ENCODE measurements at regions not wholly inside any gene's neighbourhood (a gene's known extent, or its start where the extent isn't known, plus 50 kb on each side); places are given as distances from the start of the nearest gene placed in this dataset.

DNA sequence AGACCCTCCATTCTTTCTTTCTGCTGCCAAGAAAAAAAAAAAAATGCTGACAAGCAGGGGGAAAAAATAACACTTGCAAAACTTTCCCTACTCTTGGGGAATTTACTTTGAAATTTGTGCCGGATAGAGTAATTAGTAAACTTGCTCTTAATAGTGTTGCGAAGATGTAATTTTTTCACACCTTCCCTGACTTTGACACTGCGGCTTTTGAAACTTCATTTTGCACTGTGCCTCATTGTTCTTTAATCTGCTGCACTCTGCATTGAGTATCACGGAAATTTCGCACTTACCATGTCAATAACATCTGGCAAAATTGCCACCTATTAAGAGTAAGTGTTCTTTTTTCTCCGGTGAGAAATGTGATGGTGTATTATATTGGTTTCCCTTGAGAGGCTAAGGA, 596.1 kb downstream of the VRK1 start:
- DNase-seq, result no peak

DNA sequence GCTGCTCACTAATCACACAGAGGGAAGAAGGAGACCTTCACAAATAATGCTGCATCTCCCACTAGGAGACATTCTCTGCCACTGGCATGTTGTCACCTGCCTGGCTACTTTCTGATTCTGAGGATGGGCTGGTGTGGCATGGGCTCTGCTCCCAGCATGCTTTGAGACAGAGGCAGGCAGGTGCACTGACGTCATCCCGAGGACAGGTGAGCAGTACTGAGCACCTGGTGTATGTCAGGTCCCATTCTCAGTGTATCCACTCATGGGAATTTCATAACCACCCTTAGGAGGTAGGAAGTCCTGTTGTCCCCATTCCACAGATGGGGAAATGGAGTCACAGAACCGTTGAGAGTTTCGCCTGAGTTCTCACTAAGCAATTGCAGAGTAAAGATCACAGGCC, 597.9 kb downstream of the VRK1 start:
- no peak for DNase-seq

DNA sequence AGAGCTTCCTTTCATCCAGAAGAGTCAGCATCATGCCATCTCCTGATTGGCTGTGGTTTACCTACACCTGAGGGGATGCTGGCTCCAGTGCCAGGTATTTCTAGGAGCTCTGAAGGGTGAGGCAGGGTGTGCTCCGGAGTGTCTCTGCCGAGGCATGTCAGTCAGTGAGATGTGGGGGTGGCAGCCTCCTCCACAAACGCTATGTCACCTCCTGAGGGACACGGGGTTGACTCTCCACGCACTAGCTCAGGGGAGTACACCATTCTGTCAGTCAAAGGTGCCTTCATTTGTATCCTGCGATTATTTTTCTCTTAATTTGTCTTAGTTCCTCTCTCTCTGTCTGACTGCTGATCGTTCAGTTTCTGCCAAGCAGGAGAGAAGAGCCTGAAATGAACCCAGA, 604.5 kb downstream of the VRK1 start:
- DNase-seq, result no peak

DNA sequence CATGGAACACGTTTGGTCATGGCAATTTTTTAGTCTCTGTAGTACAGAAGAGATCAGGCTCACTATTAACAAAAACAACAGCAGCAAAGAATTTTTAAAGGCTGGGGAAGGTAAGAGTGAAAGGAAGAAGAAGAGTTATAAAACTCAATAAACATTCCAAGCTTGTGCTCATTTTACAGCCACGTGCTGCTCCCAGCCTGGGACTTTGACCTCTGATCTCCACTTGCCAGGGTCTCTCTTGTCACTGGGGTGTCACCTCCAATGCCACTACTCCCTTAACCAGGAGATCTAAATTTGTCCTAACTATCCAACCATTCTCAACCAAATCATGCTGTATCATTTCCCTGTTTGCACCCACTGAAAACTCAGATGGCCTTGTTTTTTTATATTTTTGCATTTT, 605.1 kb downstream of the VRK1 start:
- no peak for DNase-seq

DNA sequence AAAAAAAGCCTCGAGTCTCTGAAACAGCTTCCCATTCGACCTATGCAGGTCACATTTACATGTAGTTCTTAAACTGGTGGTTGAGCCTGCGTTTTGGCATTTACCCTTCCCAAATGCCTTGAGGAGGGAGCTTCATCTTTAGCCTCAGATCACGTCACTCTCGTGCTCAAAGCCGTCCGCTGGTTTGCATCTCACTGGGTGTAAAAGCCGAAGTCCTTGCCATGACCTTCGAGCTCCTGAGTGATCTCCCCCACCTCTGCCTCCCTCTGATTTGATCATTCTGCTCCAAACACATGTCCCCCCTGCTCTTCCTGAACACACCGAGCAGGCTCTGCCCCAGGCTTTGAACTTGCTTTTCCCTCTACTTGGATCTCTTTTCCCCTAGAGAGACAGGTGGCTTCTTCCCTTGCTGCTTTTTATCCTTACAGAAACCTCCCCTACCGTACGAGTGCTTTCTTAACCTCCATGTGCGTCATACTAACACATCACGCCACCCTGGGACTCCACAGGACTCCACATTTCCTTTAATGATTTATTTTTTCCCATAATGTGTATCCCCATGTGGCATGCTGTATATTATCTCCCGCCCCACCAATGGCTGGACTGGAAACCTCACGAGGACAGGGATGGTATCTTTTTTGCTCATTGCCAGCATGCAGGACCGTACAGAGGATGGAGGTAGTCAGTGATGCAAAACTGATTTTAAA, 610.7 kb downstream of the VRK1 start:
- no peak for DNase-seq

DNA sequence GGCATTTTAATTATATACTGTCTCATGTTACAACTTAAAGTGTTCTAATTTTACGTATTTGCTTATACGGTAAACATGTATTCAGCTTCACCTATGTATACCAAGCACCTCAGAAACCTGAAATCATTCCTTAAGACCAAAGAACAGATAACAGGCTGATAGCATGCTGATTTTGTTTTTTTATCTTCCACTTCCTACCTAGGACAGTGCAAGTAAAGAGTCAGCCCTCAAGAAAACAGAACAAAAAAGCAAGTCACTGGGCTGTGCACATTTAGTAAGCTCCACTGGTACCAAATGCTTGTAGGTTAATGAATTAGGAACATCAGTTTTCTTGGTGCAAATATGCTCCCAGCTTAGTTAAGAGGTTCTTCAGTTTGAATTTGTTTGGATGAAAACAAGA, 611.3 kb downstream of the VRK1 start:
- DNase-seq, result no peak

DNA sequence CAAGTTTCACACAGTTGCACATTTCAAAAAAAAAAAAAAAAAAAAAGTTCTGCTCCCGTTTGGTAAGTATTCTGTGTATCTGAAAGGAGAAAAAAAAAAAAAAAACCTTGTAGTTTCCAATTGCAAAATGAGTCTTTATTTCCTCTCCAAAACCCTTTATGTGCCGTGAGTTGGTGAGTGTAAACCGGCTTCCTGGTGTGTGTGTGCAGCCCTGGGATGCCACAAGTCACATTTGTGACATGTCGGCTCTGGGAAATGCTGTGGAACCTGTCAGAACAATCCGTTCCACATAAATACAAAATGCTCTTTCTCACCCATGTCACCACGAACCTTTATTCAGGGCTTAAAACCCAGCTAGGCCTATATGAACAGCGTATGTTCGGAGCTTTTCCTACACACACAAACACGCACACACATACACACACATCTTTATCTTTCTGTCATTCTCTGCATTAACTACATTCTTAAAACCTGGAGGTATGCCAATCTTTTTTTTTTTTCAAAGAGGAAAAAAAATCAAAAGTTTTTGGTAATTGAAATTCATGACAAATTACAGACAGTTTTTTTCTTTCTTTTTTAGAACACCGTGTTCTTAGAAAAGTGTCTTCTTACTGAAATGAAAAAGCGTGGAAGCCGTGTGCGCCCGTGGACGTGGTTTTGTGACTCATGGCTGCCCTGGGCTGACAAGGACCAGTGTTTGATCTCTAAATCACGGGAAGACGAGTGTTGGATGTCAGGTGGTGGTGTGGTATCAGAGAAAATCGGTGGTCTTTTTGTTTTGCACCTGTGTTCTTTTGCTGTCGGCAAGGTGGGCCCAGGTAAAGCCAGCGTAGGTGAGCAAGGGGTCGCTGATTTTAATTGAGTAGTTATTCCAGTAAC, 612.0 kb downstream of the VRK1 start:
- no peak for DNase-seq

DNA sequence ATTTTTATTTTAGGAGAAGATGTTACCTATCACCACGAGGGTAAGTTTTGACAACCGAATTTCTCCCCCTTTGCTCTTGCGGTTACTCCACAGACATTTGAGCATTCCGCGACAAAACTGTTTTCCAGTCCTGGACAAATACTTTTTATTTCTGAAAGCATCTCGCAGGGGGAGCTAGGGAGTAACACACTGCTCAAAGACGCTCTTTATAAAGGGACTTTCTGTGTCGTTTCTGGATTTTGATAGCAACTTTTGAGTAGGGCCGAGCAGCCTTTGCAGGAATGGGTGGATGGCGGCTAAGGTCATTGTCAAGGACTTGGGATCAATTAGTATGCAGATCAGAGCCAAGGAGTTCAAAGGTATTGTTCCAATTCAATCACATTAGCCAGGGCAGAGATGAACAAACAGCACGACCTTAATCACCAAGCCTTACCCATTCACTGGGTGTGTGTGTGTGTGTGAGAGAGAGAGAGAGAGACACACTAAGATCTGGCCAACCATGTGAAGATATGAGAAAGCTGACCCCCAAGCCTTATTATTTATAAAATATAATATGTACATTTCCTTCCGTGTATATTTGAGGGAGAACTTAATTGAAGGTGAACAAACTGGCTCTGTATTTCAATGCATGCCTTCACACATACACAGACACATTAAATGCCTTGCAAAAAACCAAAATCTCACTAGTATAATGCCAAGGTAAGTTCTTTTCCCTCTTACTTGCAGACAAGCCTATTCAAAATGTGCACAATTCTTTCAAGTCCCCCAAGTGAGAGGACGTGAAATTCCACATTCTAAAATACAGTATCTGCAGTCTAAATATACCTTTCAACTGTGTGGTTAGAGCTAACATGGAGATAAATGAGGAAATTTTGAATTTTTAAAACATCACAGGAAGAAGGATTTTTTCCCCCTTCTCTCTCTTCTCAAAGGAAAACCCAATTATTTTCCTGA, 613.8 kb downstream of the VRK1 start:
- DNase-seq, result no peak

DNA sequence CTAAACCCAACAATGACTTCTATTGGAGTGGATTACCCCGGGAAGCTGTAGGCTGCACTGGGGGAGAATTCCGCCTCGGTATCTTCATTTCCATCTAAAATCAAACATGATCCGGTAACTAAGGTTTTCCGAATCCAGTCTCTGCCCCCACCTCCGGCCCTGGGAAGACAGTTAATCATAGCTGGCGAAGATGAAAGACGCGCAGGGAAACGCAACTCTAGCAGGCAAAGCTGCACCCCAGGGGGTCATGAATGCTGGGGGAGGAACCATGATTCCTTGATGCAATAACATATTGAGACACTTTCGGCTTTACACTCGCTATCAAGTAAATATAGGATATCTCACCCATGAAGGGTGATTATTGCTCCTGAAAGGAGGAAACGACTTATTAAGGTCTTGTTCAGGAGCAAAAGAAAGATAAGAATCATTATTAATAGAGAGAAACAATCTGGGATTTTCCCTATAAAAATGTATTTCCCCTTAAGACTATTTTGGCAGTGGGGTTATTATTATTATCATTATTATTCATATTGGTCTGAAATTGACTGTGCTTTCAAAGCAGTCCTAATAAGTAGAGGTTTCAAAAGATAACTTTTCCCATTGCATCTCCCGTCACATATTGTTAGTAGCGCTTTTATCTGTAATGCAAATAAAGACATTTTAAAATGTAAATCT, 614.9 kb downstream of the VRK1 start:
- DNase-seq, result no peak

DNA sequence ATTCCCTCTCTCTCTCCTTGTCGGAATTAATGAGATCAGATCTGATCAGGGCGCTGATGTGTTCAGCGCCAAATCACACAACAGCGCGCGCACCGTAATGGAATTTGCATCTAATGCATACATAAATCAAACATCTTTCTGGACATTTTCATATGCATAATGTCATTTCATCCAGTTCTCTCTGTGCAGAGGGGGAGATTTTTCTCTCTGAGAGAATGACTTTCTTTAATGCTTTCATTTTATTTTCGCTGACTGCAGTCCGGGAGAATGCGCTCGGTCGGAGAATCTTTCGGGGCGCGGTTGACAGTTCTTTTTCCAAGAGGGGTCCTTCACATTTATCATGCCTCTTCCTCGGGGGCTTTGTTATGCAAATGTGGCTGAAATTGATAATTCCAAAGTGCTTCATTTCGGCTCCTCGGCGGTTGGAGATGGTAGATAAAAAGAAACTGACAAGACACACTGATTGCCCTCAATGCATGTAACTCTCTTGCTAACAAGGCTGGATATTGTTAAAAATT, 615.9 kb downstream of the VRK1 start:
- DNase-seq, result no peak

DNA sequence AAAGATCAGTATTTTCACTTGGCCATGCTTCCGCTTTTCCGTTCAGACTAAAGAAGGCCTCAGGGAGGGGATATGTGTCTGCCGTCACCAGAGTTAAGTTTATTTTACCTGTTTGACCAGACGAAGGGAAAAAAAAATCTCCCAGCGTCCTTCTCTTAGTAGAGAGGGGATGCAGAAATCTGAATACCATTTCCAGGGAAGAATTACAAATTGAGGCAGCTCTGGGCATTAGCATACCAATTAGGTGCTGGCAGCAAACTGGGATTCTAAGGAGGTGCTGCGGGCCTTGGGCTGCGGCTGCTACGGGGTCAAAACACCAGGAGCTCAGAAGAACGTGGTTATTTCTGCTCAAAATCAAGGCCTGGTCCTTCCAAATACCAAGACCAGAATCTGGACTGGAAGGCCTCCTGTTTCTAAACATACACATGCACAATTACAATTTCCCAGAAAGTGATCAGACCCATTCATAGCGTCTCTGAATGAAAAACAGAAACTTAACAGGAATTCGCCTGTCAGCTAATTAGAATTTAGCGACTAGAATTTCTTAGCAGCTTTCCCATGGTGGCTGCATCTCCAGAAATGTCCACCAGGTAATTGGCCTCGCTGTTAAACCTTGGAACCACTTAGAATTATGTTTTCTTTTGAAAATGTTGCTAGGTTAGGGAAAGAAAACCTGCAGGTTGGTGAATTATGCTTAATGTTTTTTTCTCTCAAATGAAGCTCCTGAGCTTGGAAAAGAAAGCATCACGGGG, 617.0 kb downstream of the VRK1 start:
- no peak for DNase-seq

DNA sequence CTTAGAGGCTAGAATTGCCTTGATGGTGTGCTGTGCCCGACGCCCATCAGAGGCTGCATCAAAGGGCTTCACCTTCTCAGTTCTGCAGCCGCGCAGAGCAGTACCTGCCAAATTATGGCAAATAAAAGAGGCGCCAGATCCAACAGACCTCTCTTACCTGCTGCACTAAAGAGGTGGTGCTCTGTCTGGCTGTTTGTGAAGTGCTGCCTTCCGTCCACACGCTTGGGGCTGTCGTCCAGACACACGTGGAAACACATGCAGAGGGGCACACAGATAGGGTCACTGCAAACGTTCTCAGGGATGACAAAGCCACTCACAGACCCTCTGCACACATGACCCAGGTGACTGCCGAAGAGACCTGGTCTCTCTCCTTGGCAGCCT, 617.5 kb downstream of the VRK1 start:
- DNase-seq, result no peak

DNA sequence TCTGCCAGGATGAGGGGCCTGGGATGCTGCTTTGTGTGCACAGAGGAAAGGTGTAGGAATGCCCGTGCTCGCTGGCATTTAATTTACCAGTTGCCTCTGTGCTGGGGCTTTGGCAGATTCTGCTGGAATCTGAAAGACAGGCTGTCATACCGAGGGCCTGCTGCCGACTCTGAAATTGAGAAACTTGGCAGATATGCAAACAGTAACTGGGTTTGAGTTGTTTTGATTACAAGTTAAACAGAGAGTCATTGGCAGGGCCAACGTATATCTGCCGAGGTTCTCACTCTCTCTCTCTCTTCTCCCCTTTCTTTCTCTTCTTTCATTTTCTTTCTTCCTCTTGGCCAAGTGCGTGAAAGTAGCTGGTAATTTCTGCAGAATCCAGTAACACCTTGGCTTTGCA, 618.7 kb downstream of the VRK1 start:
- no peak for DNase-seq

DNA sequence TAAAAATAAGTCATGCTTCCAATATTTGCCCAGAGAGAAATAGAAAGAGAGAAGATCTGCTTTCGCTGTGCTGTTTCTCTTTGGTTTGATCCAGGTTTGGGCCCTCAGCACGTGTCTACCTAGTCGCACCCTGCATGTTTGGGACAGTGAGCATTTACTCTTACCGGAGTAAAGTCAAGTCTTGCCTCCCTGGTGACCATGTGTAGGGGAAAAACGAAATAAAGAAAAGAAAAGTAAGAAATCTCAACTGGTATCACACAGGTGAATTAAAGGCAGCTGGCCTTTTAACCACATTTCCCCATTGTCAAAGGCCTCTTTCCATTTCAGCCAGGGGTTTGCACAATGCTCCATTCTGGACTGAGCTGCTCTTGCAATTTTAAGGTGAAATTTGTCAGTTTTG, 619.4 kb downstream of the VRK1 start:
- DNase-seq, result no peak

DNA sequence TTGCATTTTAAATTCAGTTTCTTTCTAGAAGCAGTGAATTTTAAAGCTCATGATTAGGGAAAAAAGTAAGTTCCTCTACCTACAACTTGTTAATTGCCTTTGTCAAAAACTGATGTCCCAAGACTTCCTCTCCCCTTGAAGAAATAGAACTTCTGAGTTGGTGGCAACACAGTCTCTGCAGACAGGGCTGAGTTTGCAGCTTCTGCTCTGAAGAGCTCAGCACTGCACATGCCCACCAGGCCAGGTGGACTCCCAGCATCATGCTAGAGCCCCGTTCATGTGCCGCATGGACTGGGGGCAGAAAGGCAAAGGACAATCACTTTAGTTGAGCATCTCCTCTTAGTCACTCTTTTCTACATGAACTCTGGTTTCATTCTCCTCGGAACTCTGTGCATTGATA, 620.1 kb downstream of the VRK1 start:
- DNase-seq, result no peak

DNA sequence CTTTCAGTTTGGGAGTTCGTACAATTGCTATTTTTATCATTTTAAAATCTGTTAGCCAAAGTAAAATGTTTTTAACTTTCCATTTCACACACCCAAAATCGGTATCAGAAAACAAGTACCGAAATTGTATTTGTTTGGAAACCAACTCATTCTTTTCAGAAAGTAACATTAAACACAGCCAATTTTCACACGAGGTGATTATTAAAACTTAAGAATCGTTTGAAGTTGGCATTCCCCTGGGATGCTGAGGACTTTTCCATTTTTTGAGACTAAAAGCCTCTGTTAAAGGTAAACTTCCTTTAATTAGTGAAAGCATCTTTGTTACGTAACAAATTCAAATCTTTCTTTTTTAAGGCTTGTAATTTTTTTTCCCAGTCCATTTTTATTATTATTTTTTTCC, 623.0 kb downstream of the VRK1 start:
- no peak for DNase-seq

DNA sequence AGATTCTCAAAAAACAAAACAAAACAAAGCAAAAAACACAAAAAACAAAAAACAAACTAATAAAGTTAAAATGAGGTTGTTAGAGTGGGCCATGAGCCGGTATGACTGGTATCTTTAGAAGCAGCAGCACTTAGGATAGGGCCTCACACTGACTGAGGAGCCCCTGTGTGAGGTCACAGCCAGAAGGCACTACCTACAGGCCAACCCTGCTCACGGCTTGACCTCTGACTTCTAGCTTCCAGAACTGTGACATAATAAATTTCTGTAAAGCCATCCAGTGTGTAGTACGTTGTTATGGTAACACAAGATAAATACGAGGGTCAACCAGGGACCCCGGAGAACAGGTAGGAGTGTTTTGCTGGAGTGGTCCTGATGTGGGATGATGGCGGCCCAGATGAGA, 629.6 kb downstream of the VRK1 start:
- DNase-seq, result no peak

DNA sequence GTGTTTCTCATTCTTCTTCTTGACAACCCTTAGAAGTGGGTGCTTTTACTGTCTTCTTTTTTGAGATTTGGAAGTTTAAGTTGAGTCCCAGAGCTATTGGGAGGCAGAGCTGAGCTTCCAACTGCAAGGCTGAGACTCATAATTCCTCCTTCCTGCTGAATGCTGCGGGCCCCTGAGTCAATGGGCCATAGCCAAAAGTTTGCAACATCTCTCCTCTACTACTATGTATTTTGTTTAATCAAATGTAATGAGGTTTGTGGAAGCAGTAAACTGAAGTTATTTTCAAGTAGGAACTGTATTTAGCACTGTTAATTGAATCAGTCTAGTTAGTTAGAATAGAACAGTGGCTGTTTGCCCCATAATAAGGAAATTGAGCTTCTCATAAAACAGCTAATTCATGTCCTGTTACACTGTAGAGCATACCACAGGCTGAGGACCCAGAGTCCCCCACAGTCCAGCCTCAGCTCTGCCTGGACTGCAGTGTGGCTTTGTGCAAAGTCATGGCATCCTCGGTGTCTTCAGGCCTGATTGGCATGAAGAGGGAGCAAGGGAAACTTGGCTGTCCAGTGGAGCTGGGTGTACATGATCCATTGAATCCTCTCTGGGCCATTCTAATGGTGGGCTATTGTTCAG, 631.7 kb downstream of the VRK1 start:
- no peak for DNase-seq

DNA sequence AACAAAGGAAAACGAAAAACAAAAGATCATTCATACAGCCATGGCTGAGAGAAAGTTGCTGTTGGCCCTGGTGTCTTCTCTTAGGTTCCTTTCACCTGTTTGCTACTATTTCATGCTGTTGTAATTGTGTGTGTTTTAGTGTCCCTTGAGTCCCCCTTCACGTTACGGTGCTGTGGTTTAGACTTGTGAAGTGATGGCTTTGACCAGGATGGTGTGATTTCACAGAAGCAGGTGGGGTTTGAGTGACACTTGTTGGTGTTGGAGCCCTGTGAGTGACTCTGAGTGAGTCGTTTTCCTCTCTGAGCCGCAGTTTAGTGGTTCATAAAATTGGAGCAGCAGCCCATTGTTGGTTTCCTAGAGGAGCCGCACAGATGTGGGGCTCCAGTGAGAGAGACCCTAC, 635.4 kb downstream of the VRK1 start:
- DNase-seq, result no peak

DNA sequence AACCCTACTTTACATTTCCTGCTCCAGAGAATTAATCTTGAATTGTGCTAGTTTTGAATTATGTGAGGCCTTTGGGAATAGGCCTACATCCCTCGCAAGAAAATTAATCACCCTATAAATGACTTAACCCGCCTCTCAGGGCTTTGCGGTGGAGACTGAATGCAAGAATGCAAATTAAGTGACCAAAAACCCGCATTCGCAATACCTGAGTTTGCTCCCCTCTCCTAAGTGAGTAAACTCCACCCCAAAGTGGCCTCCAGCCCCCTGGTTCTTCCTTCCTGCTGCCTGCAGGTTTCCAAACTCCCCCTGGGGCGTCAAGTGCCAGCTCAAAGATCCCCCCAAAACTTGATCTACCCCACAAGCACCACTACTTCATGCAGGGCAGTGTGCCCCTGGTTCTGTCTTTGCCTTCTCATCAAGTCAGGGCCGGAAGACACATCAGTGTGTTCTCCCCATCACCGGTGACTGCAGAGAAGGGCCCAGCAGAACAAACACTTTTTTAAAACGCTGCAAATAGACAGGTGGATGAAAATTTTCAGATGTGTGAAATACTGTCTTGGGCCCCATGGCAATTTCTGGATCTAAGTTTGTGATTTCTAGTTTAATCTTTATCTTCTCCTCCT, 644.7 kb downstream of the VRK1 start:
- no peak for DNase-seq

Data from muscle of arm (tissue), 1 donor.